Caco-2 (cell line): ENCODE measurements at regions not wholly inside any gene's neighbourhood (a gene's known extent, or its start where the extent isn't known, plus 50 kb on each side); places are given as distances from the start of the nearest gene placed in this dataset.

Experiments used
- BruUV-seq: library from RNA; stranded (reverse); fragments of 400-500 nt; replicated peaks from 2 replicates; lab custom pipeline; 2021; lab: Mats Ljungman, UMichigan
- CTCF ChIA-PET: fragments of 300-600 bp; sonication (Branson Sonifier 250); formaldehyde crosslinking; loops from one replicate; lab custom pipeline; 2022; ENCODE audit warnings: antibody characterized with exemption; lab: Charles Lee
- POLR2A ChIA-PET: fragments of 300-600 bp; sonication (Branson Sonifier 250); formaldehyde crosslinking; loops from one replicate; lab custom pipeline; 2022; ENCODE audit warnings: antibody characterized with exemption; lab: Charles Lee
- DNase-seq, 2 experiments: peaks; one replicate each; pipeline versions ENCODE4 v3.0.0 to v3.0.0-alpha.2; 2020 to 2022
- H3K27me3 ChIP-seq: replicated peaks from 2 replicates; pipeline ENCODE4 v1.6.0; 2011; ENCODE audit warnings: low read length; ENCODE audit not compliant: control insufficient read depth, insufficient read depth
- H3K36me3 ChIP-seq: 2 replicates; pipeline ENCODE4 v1.5.1; 2011; ENCODE audit warnings: low read length; ENCODE audit not compliant: control insufficient read depth, insufficient read depth
- H3K4me1 ChIP-seq: fragments of 250-450 bp; sonication (Bioruptor Pico); 2 replicates; pipeline ENCODE4 v1.5.1; 2020; ENCODE audit warnings: mild to moderate bottlenecking
- H3K4me3 ChIP-seq: 2 replicates; pipeline ENCODE4 v1.5.1; 2011; ENCODE audit warnings: low read depth, mild to moderate bottlenecking, control low read depth, low read length
- H3K9me3 ChIP-seq: fragments of 250-450 bp; sonication (Bioruptor Pico); 2 replicates; pipeline ENCODE4 v1.5.1; 2020; ENCODE audit warnings: mild to moderate bottlenecking, moderate library complexity
- H3K27ac Mint-ChIP-seq: one replicate; pipeline ENCODE4 v1.8.0; 2022; ENCODE audit warnings: mixed read lengths; ENCODE audit not compliant: unreplicated experiment
- H3K27me3 Mint-ChIP-seq: one replicate; pipeline ENCODE4 v1.8.0; 2022; ENCODE audit warnings: mixed read lengths; ENCODE audit not compliant: insufficient read depth, unreplicated experiment
- H3K36me3 Mint-ChIP-seq: one replicate; pipeline ENCODE4 v1.8.0; 2022; ENCODE audit warnings: mild to moderate bottlenecking, mixed read lengths; ENCODE audit not compliant: insufficient read depth, unreplicated experiment
- H3K4me1 Mint-ChIP-seq: one replicate; pipeline ENCODE4 v1.8.0; 2022; ENCODE audit warnings: low read depth, mixed read lengths; ENCODE audit not compliant: unreplicated experiment
- H3K4me3 Mint-ChIP-seq: one replicate; pipeline ENCODE4 v1.8.0; 2022; ENCODE audit warnings: mild to moderate bottlenecking, moderate library complexity, mixed read lengths; ENCODE audit not compliant: unreplicated experiment
- H3K9me3 Mint-ChIP-seq: one replicate; pipeline ENCODE4 v1.8.0; 2022; ENCODE audit warnings: mixed read lengths; ENCODE audit not compliant: unreplicated experiment
- intact Hi-C: fragments of 100-400 bp; cut with micrococcal nuclease; formaldehyde crosslinking; loops from one replicate; pipeline ENCODE4 v1.10.0; 2022; ENCODE audit not compliant: unreplicated experiment
- TF ChIP-seq, protein P1 (sequence below), 2 experiments: fragments of 200-600 bp in 1 of 2; IDR thresholded peaks; 1 replicate in 1 of 2; 2 replicates in 1 of 2; pipeline versions ENCODE4 v1.5.1 to v1.8.0; 2011 to 2022; ENCODE audit warnings: antibody characterized with exemption in 1 of 2, control low read depth in 1 of 2, inconsistent platforms in 1 of 2, low read depth in 1 of 2, low read length in 1 of 2, mild to moderate bottlenecking in 1 of 2, moderate library complexity in 1 of 2; ENCODE audit not compliant: insufficient read depth in 1 of 2, severe bottlenecking in 1 of 2, unreplicated experiment in 1 of 2

DNA sequence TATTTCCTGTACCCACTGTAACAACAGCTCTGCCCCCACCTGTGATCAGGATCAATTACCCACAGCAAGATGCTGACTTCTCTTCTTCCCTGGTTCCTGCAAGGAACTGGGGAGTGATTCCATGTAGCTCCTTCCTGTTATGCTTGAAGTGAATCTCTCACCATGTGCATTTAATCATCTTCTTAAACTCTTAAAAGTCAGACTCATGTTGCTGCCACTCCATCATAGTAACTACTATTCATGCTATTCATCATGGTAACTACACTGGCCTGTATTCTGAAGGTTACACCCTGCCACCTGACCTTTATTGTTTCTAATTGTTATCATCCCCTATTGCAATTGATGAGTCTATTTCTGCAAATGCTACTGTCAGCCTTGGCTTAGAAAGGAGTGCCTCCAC, 89.5 kb downstream of the SUCNR1 start:
- TF ChIP-seq, protein P1, sequence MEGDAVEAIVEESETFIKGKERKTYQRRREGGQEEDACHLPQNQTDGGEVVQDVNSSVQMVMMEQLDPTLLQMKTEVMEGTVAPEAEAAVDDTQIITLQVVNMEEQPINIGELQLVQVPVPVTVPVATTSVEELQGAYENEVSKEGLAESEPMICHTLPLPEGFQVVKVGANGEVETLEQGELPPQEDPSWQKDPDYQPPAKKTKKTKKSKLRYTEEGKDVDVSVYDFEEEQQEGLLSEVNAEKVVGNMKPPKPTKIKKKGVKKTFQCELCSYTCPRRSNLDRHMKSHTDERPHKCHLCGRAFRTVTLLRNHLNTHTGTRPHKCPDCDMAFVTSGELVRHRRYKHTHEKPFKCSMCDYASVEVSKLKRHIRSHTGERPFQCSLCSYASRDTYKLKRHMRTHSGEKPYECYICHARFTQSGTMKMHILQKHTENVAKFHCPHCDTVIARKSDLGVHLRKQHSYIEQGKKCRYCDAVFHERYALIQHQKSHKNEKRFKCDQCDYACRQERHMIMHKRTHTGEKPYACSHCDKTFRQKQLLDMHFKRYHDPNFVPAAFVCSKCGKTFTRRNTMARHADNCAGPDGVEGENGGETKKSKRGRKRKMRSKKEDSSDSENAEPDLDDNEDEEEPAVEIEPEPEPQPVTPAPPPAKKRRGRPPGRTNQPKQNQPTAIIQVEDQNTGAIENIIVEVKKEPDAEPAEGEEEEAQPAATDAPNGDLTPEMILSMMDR (IDR thresholded peaks at IDR 0.05; ENCODE audit: insufficient read depth in 1 of 2, low read depth in 1 of 2, low read length in 1 of 2, severe bottlenecking in 1 of 2, unreplicated experiment in 1 of 2): no peak
- H3K4me1 Mint-ChIP-seq: no peaks in the 10 kb centered on the region
- DNase-seq: no peak
- no peaks in the 10 kb centered on the region for H3K27me3 Mint-ChIP-seq
- H3K9me3 Mint-ChIP-seq: peaks cover 15% of the 10 kb centered on the region
- no peak overlapping the region for H3K4me3 ChIP-seq
- no peaks in the 10 kb centered on the region for H3K27me3 ChIP-seq
- H3K36me3 ChIP-seq: no peaks in the 10 kb centered on the region
- no TSS peak for BruUV-seq
- H3K4me3 Mint-ChIP-seq: no peak overlapping the region
- H3K4me1 ChIP-seq: no peaks in the 10 kb centered on the region
- H3K9me3 ChIP-seq: 0 out of 2 replicates have a peak, but pooled peaks cover 6% of the 10 kb centered on the region
- CTCF ChIA-PET: no interaction called here
- H3K27ac Mint-ChIP-seq: no peak overlapping the region
- intact Hi-C loops: no loop called here
- no peaks in the 10 kb centered on the region for H3K36me3 Mint-ChIP-seq
- POLR2A ChIA-PET: no interaction called here

DNA sequence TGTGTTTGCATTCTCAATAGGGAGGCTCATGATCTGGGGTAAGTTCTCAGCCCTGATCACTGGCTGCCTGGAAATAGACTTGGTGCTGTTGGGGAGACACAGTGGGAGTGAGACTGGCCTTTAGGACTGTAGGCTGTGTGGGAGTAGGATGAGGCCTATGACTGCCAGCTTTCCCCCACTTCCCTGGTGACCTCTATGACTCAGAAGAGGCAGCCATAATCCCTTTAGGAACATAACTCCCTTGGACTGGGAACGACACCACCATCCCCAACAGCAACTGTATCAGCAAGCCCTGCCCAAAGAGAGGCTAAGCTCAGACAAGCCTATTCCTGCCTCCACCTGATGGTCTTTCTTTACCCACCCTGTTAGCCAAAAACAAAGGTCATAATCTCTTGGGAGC, 91.3 kb downstream of the SUCNR1 start:
- Histone ChIP-seq H3K36me3 (no peaks in the 10 kb centered on the region), H3K4me3 (no peak overlapping the region), H3K27me3 (no peaks in the 10 kb centered on the region), H3K4me1 (peaks cover 7% of the 10 kb centered on the region), H3K9me3 (0 out of 2 replicates have a peak, but pooled peaks cover 6% of the 10 kb centered on the region)
- Mint-ChIP-seq H3K4me1 (peaks cover 6% of the 10 kb centered on the region), H3K36me3 (no peaks in the 10 kb centered on the region), H3K9me3 (peaks cover 19% of the 10 kb centered on the region), H3K27me3 (no peaks in the 10 kb centered on the region), H3K27ac (no peak overlapping the region), H3K4me3 (no peak overlapping the region)
- TF ChIP-seq, protein P1 (IDR thresholded peaks at IDR 0.05; ENCODE audit: insufficient read depth in 1 of 2, low read depth in 1 of 2, low read length in 1 of 2, severe bottlenecking in 1 of 2, unreplicated experiment in 1 of 2): no peak
- POLR2A ChIA-PET: no interaction called here
- intact Hi-C loops: no loop called here
- no TSS peak for BruUV-seq
- DNase-seq: no peak
- CTCF ChIA-PET: no interaction called here

DNA sequence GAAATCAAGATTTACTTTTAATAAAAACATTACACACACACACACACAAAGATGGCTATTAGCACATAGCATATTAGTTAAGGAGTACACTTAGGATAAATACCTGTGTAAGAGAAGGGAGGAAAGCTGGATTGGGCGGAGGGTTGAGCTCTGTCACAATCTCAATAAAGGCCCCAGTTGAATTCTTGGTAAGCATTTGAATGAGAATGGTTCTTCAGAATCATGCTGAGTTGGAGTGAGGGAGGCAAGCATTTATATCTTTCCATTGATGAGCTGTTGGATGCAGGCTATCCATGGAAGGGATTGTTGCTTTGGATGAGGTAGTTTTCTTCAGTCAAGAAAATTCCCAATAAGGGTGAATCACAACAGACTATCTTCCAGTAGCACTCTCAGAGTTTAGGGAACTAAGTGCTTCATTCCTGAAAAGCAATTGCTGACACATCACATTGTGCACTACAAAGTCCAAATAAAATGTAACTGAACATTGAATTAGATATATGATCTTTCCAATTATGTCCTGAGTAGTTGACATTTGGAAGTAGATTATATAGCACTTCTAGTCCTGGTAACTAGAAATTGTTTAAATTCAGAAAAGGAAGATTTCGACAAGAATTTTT, 95.7 kb downstream of the SUCNR1 start:
- H3K36me3 Mint-ChIP-seq: no peaks in the 10 kb centered on the region

More for the DNA sequence above, 95.7 kb downstream of the SUCNR1 start:
- CTCF ChIA-PET: no interaction called here
- peaks cover 19% of the 10 kb centered on the region for H3K9me3 Mint-ChIP-seq
- no peaks in the 10 kb centered on the region for H3K27me3 Mint-ChIP-seq
- no peak overlapping the region for H3K4me3 ChIP-seq
- H3K4me1 Mint-ChIP-seq: peaks cover 38% of the 10 kb centered on the region
- H3K9me3 ChIP-seq: 0 out of 2 replicates have a peak, but pooled peaks cover 6% of the 10 kb centered on the region
- intact Hi-C loops: no loop called here
- BruUV-seq: no TSS peak
- POLR2A ChIA-PET: no interaction called here
- no peak for DNase-seq
- TF ChIP-seq, protein P1 (IDR thresholded peaks at IDR 0.05; ENCODE audit: insufficient read depth in 1 of 2, low read depth in 1 of 2, low read length in 1 of 2, severe bottlenecking in 1 of 2, unreplicated experiment in 1 of 2): no peak
- H3K27ac Mint-ChIP-seq: no peak overlapping the region
- H3K27me3 ChIP-seq: no peaks in the 10 kb centered on the region
- H3K4me1 ChIP-seq: peaks cover 43% of the 10 kb centered on the region
- no peak overlapping the region for H3K4me3 Mint-ChIP-seq
- H3K36me3 ChIP-seq: no peaks in the 10 kb centered on the region
